HG03558 (cell line): ENCODE measurements at regions not wholly inside any gene's neighbourhood (a gene's known extent, or its start where the extent isn't known, plus 50 kb on each side); places are given as distances from the start of the nearest gene placed in this dataset.

ENCODE experiments used
- ATAC-seq: cut with Tn5 transposase; IDR thresholded peaks from one replicate; pipeline ENCODE4 v1.9.1; 2021; ENCODE audit warnings: moderate number of reproducible peaks; ENCODE audit not compliant: unreplicated experiment; ENCODE audit errors: extremely low read depth

- no peak for ATAC-seq
These were observed 417.2 kb upstream of the XYLT1 start for GRCh38 chr16:17887963-17888362.

DNA sequence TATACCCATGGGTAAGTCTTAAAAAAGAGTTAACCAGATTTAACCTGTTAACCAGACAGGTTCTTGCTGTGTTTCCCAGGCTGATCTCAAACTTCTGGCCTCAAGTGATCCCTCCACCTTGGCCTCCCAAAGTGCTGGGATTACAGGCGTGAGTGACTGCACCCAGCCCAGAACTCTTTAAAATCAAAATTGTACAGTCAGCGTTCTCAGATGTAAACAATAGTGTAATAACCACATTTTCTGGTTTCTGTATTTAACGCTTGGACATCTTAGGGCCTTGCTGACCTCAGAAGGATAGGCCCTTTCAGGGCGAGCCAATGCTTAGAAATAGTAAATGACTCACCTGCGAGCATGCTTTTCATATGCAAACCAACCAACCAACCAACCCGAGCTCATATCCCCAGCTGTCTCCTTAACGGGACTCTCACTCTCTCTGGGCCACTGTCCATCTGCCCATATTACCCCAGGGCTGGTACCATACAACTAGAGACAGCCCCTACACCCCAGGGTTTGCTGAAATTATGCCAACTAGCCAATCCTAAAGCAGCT lies 415.0 kb upstream of the XYLT1 start:
- ATAC-seq = no peak

GRCh38 chr16:17877821-17878360 lies 407.1 kb upstream of the XYLT1 start:
- no peak for ATAC-seq

DNA sequence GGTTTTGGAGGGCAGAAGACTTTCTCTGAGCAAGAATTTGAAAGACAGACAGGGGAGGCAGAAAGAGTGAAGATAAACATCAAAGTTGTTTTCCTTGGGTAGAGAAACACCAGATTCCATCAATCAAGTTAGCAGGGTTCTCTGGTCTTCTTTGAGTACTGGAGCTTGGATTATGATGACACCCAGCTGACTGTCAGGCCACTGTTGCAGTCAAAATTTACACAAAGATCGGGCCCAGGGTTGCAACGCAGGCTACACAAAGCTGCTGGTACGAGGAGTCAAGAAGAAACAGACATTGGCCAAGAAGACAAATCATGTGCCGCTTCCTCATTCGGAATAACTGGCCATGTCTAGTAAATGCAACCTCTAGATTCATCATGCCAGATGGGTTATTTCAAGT lies 396.2 kb upstream of the XYLT1 start:
- ATAC-seq = no peak

- ATAC-seq = no peak
These were observed 391.3 kb upstream of the XYLT1 start for GRCh38 chr16:17861981-17862479.

- ATAC-seq = no peak
These were observed 387.3 kb upstream of the XYLT1 start for GRCh38 chr16:17858061-17858460.

GRCh38 chr16:17853958-17854357 lies 383.2 kb upstream of the XYLT1 start:
- no peak for ATAC-seq

GRCh38 chr16:17852977-17853702 lies 382.4 kb upstream of the XYLT1 start:
- no peak for ATAC-seq

GRCh38 chr16:17850581-17851250 lies 380.0 kb upstream of the XYLT1 start:
- no peak for ATAC-seq

- ATAC-seq = no peak
These were observed 376.6 kb upstream of the XYLT1 start for GRCh38 chr16:17847234-17847795.

GRCh38 chr16:17846030-17846429 lies 375.3 kb upstream of the XYLT1 start:
- ATAC-seq = no peak

- ATAC-seq = no peak
These were observed 374.3 kb upstream of the XYLT1 start for GRCh38 chr16:17845031-17845430.

DNA sequence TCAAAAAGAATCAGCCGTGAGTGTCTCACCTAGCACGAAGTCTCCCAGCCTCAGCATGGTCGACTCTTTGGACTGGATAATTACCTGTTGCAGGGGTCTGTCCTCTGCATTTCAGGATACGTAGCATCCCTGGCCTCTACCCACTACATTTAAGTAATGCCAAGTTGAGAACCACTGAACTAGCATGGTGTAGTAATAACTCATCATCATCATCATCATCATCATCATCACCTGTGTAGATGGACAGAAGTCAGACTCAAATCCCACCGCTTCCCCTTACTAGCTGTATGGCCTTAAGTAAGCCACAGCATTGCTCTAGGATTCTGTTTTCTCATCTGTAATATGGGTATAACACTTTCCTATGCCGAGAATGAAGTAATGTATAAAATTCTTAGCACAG lies 373.1 kb upstream of the XYLT1 start:
- ATAC-seq = no peak

GRCh38 chr16:17839907-17840306 lies 369.1 kb upstream of the XYLT1 start:
- no peak for ATAC-seq

DNA sequence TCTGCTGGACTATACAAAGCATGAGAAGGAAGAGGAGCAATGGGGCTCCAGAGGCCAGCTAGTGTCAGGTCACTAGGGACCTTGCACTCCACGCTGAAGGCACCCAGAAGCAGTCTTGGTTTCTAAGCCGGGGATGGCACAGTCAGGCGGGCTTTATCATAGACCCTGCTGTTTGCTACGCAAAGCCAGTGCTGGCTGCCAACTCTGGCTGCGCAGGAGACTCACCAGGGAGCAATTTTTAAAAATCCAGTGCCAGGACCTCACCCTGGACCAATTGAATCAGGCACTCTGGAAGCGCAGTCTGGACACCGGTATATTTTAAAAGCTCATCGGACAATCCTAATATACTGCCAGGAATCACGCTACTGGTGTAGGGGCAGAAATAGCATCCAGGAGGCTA lies 368.5 kb upstream of the XYLT1 start:
- no peak for ATAC-seq

DNA sequence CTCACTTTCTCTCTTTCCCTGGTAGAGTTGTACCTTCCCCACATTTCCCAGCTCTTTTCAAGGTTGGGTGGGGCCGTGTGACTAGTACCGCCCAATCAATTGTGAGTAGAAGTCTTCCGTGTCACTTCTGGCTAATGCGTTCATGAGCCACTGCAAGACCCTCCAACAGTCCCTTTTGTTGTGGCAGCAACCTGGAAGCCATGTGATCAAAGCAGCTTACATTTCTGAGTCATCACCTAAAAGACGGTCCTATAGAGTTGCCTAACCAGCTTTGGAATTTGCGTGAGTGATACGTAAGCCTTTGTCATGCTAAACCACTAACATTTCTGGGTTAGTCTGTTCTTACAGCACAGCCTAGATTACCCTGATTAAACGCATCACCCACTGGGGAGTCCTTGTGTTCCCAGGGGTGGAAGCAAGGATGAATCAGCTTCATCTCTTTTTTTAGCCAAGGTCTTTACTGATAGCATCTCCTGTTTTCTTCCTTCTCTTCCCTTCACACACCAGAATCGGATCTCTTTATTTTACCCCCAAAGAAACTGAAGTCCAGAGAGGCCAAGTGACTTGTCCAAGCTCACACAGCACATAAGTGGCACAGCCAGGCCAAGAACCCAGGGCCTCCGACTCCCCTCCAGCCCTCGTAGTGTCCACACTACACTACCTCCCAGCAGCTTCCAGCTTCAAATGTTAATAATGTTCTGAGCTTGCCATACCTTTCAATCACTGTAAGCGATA lies 366.3 kb upstream of the XYLT1 start:
- ATAC-seq = no peak

- ATAC-seq = no peak
These were observed 364.5 kb upstream of the XYLT1 start for GRCh38 chr16:17835118-17835876.

GRCh38 chr16:17832738-17833137 lies 362.0 kb upstream of the XYLT1 start:
- no peak for ATAC-seq

DNA sequence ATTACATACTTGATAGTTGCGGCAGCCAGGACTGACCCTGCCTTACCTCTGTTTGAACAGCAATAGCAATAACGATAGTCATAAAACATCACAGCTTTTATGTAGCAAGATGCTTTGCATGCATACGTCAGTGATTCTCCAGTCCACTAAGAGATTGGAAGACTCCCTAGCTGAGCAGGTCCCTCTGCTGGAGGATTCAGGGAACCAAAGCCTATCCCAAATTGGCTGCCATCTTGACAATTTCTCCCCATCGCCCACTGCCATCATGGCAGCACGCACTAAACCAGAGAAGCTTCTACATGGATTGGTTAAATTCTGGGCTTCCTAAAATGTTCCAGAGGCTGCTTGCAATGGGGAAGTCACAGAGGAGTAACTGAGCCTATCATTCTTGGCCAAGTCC lies 360.6 kb upstream of the XYLT1 start:
- no peak for ATAC-seq

DNA sequence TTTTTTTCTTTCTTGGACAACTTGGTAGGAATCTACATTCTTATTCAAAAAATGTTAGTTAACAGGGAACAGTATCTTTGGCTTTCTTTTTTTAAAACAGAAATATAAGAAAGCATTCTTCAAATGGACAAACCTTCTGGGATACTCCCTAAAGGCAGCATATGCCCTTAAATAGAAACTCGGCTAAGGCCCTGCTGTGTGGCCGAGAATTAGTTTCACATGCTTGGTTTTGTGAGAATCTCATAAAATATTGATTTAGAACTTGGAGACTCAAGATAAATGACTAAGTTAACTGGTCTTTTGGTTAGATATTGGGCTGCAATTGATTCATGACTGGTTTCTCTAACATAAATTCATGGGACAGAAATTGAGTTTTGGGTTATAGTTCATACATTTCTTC lies 359.9 kb upstream of the XYLT1 start:
- ATAC-seq = no peak
